A673 (cell line): ENCODE measurements at regions not wholly inside any gene's neighbourhood (a gene's known extent, or its start where the extent isn't known, plus 50 kb on each side); places are given as distances from the start of the nearest gene placed in this dataset.

ENCODE experiments used
- BruUV-seq: library from RNA; stranded (reverse); fragments of 400-500 nt; replicated peaks from 2 replicates; lab custom pipeline; 2021; lab: Mats Ljungman, UMichigan
- CTCF ChIA-PET: fragments of 300-600 bp; sonication (Branson Sonifier 250); formaldehyde crosslinking; loops from one replicate; lab custom pipeline; 2022; ENCODE audit warnings: antibody characterized with exemption; lab: Charles Lee
- POLR2A ChIA-PET: fragments of 300-600 bp; sonication (Branson Sonifier 250); formaldehyde crosslinking; loops from one replicate; lab custom pipeline; 2022; ENCODE audit warnings: antibody characterized with exemption; ENCODE audit not compliant: low non-redundant PET; lab: Charles Lee
- DNase-seq: peaks from one replicate; pipeline ENCODE4 v3.0.0-alpha.2; 2015; ENCODE audit warnings: low spot score
- H3K27ac ChIP-seq: fragments of 200-600 bp; sonication (generic); 2 replicates; pipeline ENCODE4 v1.5.1; 2016; ENCODE audit warnings: mixed run types, low read depth, mild to moderate bottlenecking, mixed read lengths, antibody characterized with exemption, low read length; ENCODE audit not compliant: poor library complexity, severe bottlenecking
- H3K27me3 ChIP-seq: fragments of 200-600 bp; sonication (generic); replicated peaks from 2 replicates; pipeline ENCODE4 v1.6.1; 2017; ENCODE audit warnings: mixed run types, low read depth, mild to moderate bottlenecking, mixed read lengths, antibody characterized with exemption, low read length; ENCODE audit not compliant: insufficient read depth, poor library complexity
- H3K36me3 ChIP-seq: fragments of 200-600 bp; sonication (generic); 2 replicates; pipeline ENCODE4 v1.6.1; 2016; ENCODE audit warnings: mixed run types, mild to moderate bottlenecking, mixed read lengths, antibody characterized with exemption, low read length; ENCODE audit not compliant: insufficient read depth, poor library complexity, severe bottlenecking
- H3K4me1 ChIP-seq: fragments of 200-600 bp; sonication (generic); 2 replicates; pipeline ENCODE4 v1.6.1; 2017; ENCODE audit warnings: mixed run types, mild to moderate bottlenecking, mixed read lengths, antibody characterized with exemption, low read length; ENCODE audit not compliant: insufficient read depth, poor library complexity, severe bottlenecking
- H3K4me3 ChIP-seq: fragments of 200-600 bp; sonication (generic); 2 replicates; pipeline ENCODE4 v1.5.1; 2016; ENCODE audit warnings: low read depth, mixed run types, mild to moderate bottlenecking, mixed read lengths, low read length; ENCODE audit not compliant: poor library complexity, severe bottlenecking
- H3K9me3 ChIP-seq: fragments of 200-600 bp; sonication (generic); 2 replicates; pipeline ENCODE4 v1.6.1; 2016; ENCODE audit warnings: mixed run types, low read depth, mild to moderate bottlenecking, mixed read lengths, antibody characterized with exemption, low read length; ENCODE audit not compliant: poor library complexity, severe bottlenecking
- EZH2 ChIP-seq: fragments of 200-600 bp; sonication (generic); IDR thresholded peaks from 2 replicates; pipeline ENCODE4 v1.6.1; 2017; ENCODE audit warnings: borderline replicate concordance, low read depth, mild to moderate bottlenecking, mixed read lengths, antibody characterized with exemption, low read length; ENCODE audit not compliant: poor library complexity, severe bottlenecking
- intact Hi-C: fragments of 100-400 bp; cut with micrococcal nuclease; formaldehyde crosslinking; loops from one replicate; pipeline ENCODE4 v1.10.0; 2022; ENCODE audit not compliant: unreplicated experiment
- TF ChIP-seq, protein P1 (sequence below): fragments of 300-800, 200-600 bp; sonication (generic); conservative IDR thresholded peaks from 2 replicates; pipeline ENCODE4 v1.5.1; 2017; ENCODE audit warnings: low read depth, mild to moderate bottlenecking, antibody characterized with exemption, low read length, moderate library complexity, mixed read lengths

DNA sequence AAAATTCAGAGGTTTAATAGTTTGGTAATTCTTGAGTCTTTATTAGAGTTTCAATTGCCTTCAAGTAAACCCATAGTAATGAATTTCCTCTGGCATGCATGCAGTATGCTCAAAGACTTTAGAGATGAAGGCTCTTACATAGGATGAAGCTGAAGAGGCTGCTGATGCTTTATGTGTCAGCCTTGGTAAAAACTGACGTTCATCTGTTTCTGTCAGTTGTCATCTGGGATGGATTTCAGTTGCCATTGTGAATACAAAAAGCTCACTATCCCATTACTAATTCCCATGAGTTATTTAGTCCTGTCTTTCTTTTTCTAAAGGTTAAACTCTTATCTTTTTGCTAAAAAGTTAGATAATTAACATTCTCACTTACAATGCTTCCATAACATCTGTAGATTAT lies 136.9 kb upstream of the GBE1 start:
- no TSS peak for BruUV-seq
- no peaks in the 10 kb centered on the region for H3K9me3 ChIP-seq
- TF ChIP-seq, protein P1, sequence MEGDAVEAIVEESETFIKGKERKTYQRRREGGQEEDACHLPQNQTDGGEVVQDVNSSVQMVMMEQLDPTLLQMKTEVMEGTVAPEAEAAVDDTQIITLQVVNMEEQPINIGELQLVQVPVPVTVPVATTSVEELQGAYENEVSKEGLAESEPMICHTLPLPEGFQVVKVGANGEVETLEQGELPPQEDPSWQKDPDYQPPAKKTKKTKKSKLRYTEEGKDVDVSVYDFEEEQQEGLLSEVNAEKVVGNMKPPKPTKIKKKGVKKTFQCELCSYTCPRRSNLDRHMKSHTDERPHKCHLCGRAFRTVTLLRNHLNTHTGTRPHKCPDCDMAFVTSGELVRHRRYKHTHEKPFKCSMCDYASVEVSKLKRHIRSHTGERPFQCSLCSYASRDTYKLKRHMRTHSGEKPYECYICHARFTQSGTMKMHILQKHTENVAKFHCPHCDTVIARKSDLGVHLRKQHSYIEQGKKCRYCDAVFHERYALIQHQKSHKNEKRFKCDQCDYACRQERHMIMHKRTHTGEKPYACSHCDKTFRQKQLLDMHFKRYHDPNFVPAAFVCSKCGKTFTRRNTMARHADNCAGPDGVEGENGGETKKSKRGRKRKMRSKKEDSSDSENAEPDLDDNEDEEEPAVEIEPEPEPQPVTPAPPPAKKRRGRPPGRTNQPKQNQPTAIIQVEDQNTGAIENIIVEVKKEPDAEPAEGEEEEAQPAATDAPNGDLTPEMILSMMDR = no peak
- TF ChIP-seq EZH2 = no peak
- H3K36me3 ChIP-seq = no peaks in the 10 kb centered on the region
- DNase-seq = no peak
- no peak overlapping the region for H3K27ac ChIP-seq
- intact Hi-C loops = no loop called here
- ChIA-PET POLR2A (no interaction called here), CTCF (no interaction called here)
- H3K4me3 ChIP-seq = no peak overlapping the region
- no peaks in the 10 kb centered on the region for H3K4me1 ChIP-seq
- H3K27me3 ChIP-seq = no peaks in the 10 kb centered on the region

DNA sequence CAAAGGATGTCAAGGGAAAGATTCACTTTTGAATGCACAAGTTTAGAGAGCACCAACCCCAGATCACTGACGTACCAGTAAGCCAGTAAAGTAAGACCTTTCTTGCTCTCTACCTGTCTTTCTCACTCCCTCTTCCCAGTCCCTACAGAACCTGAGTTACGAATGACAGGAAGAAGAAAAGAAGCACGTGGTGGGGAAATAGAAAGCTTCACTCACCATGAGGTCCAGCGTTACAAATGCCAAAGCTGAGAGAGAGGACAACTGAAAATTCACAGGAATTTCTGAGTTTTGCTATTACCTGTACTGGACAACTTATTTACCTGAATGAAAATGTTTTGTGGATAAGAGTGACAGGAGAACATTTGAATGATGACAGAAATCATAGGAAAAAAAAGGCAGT lies 133.2 kb upstream of the GBE1 start:
- CTCF ChIA-PET = no interaction called here
- H3K4me3 ChIP-seq = no peak overlapping the region
- TF ChIP-seq, protein P1 = no peak
- no peak for TF ChIP-seq EZH2
- no peak for DNase-seq
- POLR2A ChIA-PET = no interaction called here
- no peak overlapping the region for H3K27ac ChIP-seq
- intact Hi-C loops = no loop called here
- H3K36me3 ChIP-seq = no peaks in the 10 kb centered on the region
- BruUV-seq = no TSS peak
- H3K4me1 ChIP-seq = no peaks in the 10 kb centered on the region
- no peaks in the 10 kb centered on the region for H3K9me3 ChIP-seq
- no peaks in the 10 kb centered on the region for H3K27me3 ChIP-seq

- ChIA-PET CTCF (no interaction called here), POLR2A (no interaction called here)
- Histone ChIP-seq H3K27me3 (no peaks in the 10 kb centered on the region), H3K9me3 (no peaks in the 10 kb centered on the region), H3K4me3 (no peak overlapping the region), H3K4me1 (no peaks in the 10 kb centered on the region), H3K27ac (no peak overlapping the region), H3K36me3 (no peaks in the 10 kb centered on the region)
- DNase-seq = no peak
- no TSS peak for BruUV-seq
- intact Hi-C loops = no loop called here
- TF ChIP-seq, protein P1 = no peak
- TF ChIP-seq EZH2 = no peak
Measured at GRCh38 chr3:81891055-81891895, 129.8 kb upstream of the GBE1 start.
